GM18505 (cell line): ENCODE measurements at regions not wholly inside any gene's neighbourhood (a gene's known extent, or its start where the extent isn't known, plus 50 kb on each side); places are given as distances from the start of the nearest gene placed in this dataset.
"Not testable (repeated sequence)": the region's sequence is repeated elsewhere in the genome, so short reads cannot be mapped to it uniquely, and the experiment has no call there.

ENCODE experiments used
- ATAC-seq: cut with Tn5 transposase; IDR thresholded peaks from one replicate; pipeline ENCODE4 v1.9.1; 2021; ENCODE audit not compliant: unreplicated experiment
- POLR2A ChIP-seq: IDR thresholded peaks from 4 replicates; pipeline ENCODE4 v1.6.1; 2011; ENCODE audit warnings: borderline replicate concordance; ENCODE audit not compliant: insufficient read depth, insufficient read length; ENCODE audit errors: extremely low read depth

GRCh38 chrX:5399403-5399802, 829.3 kb downstream of the NLGN4X start:
- ATAC-seq: no peak

GRCh38 chrX:5397409-5397808, 831.3 kb downstream of the NLGN4X start:
- no peak for TF ChIP-seq POLR2A
- ATAC-seq: no peak

More at GRCh38 chrX:5399403-5399802, 829.3 kb downstream of the NLGN4X start:
- TF ChIP-seq POLR2A: no peak

GRCh38 chrX:5390376-5390775, 838.3 kb downstream of the NLGN4X start:
- TF ChIP-seq POLR2A: no peak
- ATAC-seq: no peak

GRCh38 chrX:5388087-5388486, 840.6 kb downstream of the NLGN4X start:
- ATAC-seq: no peak
- TF ChIP-seq POLR2A: no peak

- TF ChIP-seq POLR2A: no peak
- no peak for ATAC-seq
These were observed 848.2 kb downstream of the NLGN4X start for GRCh38 chrX:5380426-5380825.

GRCh38 chrX:5341902-5342301, 886.8 kb downstream of the NLGN4X start:
- ATAC-seq: no peak
- no peak for TF ChIP-seq POLR2A

GRCh38 chrX:5337160-5337559, 891.5 kb downstream of the NLGN4X start:
- ATAC-seq: no peak

GRCh38 chrX:5324546-5324945, 904.1 kb downstream of the NLGN4X start:
- no peak for ATAC-seq
- TF ChIP-seq POLR2A: no peak

More at GRCh38 chrX:5337160-5337559, 891.5 kb downstream of the NLGN4X start:
- TF ChIP-seq POLR2A: no peak

GRCh38 chrX:5314148-5314547, 914.5 kb downstream of the NLGN4X start:
- no peak for TF ChIP-seq POLR2A
- ATAC-seq: no peak

GRCh38 chrX:5307416-5307815, 921.3 kb downstream of the NLGN4X start:
- TF ChIP-seq POLR2A: no peak
- no peak for ATAC-seq

- no peak for TF ChIP-seq POLR2A
- no peak for ATAC-seq
These were observed 922.0 kb downstream of the NLGN4X start for GRCh38 chrX:5306654-5307121.

- no peak for ATAC-seq
- TF ChIP-seq POLR2A: no peak
These were observed 923.2 kb downstream of the NLGN4X start for GRCh38 chrX:5305452-5305851.

GRCh38 chrX:5295004-5295403, 933.7 kb downstream of the NLGN4X start:
- no peak for ATAC-seq
- TF ChIP-seq POLR2A: no peak

- no peak for ATAC-seq
- TF ChIP-seq POLR2A: no peak
These were observed 938.0 kb downstream of the NLGN4X start for GRCh38 chrX:5290635-5291034.

- ATAC-seq: not testable (repeated sequence)
These were observed 938.7 kb downstream of the NLGN4X start for GRCh38 chrX:5289949-5290348.
